HG02763 (cell line): ENCODE measurements at regions not wholly inside any gene's neighbourhood (a gene's known extent, or its start where the extent isn't known, plus 50 kb on each side); places are given as distances from the start of the nearest gene placed in this dataset.

ENCODE experiments used
- ATAC-seq: cut with Tn5 transposase; IDR thresholded peaks from one replicate; pipeline ENCODE4 v1.9.1; 2021; ENCODE audit warnings: mild to moderate bottlenecking, moderate library complexity; ENCODE audit not compliant: unreplicated experiment

GRCh38 chr5:13480834-13481233 lies 463.7 kb downstream of the DNAH5 start:
- ATAC-seq = no peak

DNA sequence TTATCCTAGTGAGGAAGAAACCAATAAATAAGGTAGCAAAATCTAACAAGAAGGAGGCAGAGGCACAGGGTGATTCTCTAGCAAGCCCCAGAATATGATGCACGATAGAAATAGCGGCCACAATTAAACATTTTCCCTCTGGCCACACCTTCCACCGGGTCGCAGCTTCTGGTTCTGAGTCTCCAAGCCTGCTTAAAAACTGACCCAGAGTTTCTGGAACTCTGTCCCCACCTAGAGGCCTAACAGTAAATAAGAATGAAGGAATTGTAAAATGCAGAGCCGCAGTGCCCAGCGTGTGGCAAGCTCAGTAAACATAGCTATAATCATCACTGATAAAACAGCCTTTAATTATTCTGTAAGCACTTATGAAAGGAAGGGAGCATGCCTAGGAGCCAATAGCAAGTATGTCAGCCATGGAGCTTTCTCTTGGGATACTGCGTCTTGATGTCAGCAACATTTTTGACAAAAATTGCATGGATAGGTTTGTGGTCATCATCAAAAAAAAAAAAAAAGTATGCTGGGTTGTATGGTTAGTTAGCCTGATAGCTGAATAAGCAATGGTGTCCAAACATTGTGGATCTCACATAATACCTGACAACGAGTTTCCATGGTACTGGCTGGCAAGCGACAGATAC lies 465.5 kb downstream of the DNAH5 start:
- no peak for ATAC-seq

- ATAC-seq = no peak
Measured at GRCh38 chr5:13477118-13477737, 467.3 kb downstream of the DNAH5 start.

DNA sequence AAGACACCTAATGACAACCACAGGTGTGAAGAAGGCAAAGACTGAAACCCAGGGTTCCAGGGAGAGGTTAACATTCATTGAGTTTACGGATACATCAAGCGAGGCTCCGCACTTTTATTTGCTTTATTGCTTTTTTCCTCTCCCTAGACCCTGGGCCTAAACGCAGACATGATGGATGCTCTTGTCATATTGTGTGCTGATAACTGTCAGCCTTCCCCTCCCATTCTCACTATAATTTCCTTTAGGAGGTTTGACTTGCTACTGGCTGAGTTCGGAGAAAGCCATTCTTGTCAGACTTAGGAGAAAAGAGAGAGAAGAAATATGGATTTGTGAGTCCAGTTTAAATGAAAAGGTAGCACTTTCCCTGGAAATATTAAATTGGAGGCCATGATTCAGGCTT lies 471.6 kb downstream of the DNAH5 start:
- ATAC-seq = no peak

DNA sequence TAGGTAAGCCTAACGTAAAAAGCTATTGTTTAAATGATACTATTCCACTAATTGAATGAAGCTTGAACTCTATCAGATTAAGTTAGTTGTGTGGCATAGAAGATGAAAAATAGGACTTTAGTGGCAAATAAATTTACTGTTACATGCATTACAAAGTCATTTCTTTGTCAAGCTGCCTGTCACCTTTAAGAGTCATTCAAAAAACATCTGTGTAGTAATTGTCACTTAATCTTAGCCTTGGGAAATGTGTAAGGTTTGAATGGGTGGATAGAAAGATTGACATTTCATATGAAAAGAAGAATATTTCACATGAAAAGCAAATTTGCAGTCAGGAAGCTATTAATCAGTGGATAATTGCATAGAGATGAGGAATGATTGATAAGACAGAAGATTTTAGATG lies 473.5 kb downstream of the DNAH5 start:
- ATAC-seq = no peak

DNA sequence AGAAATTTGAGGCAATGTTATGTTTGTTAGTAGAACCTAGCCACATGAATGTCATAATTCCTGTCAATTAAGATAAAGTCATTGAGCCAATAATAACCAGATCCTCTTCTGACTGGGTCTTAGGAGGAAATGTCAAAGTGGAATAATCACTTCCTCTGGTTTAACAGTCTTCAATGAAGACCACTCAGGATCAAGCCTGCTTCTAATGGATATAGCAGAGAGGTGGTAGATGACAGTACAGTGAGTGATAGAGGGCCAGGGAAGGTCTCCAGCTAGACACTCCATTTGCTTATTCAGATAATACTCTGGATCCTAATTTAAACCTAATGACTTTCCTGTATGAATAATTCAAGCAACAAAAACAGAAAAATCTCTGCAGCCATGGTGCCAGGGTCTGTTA lies 474.2 kb downstream of the DNAH5 start:
- ATAC-seq = no peak

GRCh38 chr5:13464532-13465193 lies 479.8 kb downstream of the DNAH5 start:
- ATAC-seq = no peak

GRCh38 chr5:13460587-13460986 lies 483.9 kb downstream of the DNAH5 start:
- no peak for ATAC-seq

GRCh38 chr5:13454050-13454449 lies 490.4 kb downstream of the DNAH5 start:
- ATAC-seq = no peak

- no peak for ATAC-seq
Measured at GRCh38 chr5:13448843-13449242, 495.6 kb downstream of the DNAH5 start.

DNA sequence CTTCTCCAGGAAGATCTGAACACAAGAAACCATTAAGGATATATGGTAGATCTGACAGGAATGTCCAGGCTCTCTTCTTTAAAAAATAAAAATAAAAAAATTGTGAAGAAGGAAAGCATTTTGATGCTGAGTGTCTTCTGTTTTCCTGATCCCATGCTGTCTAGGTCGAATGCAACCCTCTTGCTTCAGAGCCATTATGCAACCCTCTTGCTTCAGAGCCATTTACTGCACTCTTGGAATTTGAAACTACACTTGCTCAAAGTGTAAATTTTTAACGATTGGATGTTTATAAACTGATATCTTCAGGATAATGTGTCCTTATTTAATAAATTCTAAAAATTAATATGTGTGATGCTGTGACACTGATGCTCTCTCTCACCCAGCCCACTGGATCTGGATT lies 505.1 kb downstream of the DNAH5 start:
- ATAC-seq = no peak

DNA sequence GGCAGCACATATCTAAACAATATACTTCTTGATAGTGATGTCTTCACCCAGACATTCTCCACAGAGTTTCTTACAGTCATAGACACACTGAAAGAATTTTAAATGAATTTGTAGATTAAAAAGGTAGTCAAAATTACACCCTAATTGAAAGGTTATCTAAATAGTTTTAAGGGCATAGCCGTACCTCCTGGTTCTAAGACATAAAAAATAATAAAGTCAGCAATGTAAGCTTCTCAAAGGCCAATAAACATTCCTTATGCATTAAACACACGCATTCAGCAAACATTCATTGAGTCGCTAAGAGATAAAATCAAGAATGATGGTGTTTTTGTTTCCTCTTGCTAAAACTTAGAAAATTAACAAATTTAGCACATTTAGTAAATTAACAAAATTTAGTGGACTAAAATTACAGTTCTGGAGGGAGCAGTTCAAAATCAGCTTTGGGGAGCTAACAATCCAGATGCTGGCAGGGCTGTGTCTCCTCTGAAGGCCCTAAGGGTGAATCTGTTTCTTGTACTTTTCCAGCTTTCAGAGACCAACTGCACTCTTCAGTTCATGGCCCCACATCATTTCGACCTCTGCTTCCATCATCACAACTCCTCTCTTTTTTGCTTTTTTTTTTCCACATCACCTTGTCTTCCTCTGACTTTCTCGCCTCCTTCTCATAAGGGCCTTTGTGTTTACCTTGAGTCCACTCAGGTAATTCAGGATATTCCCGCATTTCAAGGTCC lies 516.5 kb downstream of the DNAH5 start:
- ATAC-seq = no peak

GRCh38 chr5:13412040-13412595 lies 532.4 kb downstream of the DNAH5 start:
- ATAC-seq = no peak

GRCh38 chr5:13408616-13409015 lies 535.9 kb downstream of the DNAH5 start:
- ATAC-seq = no peak

GRCh38 chr5:13403351-13403750 lies 541.1 kb downstream of the DNAH5 start:
- ATAC-seq = no peak

DNA sequence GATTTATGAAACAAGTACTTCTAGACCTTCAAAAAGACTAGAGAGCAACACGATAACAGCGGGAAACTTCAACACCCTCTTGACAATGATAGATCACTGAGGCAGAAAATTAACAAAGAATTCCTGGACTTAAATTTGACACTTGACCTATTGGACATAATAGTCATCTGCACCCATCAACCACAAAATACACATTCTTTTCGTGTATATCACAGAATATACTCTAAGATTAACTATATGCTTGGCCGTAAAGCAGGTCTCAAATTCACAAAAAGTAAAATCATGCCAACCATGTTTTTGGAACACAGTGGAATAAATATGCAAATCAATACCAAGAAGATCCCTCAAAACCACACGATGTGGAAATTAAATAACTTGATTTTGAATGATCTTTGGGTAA lies 559.4 kb downstream of the DNAH5 start:
- no peak for ATAC-seq

DNA sequence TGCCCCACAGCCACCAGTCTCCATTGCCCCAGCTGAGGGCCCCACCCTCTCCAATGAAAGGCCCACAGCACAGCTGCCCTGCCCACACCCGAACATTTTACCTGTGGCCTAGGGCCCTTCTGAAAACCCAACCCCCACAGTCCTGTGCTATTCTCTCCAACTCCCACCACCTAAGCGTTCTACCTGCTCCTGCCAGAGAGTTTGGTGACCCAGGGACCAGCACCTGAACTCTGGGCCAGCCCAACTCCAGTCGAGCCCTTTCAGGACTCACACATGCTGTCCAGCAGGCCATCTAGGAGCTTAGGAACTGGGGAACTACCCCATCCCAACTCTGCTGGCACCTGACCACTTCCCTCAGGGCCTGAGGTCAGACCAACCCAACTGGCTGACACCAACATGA lies 562.3 kb downstream of the DNAH5 start:
- no peak for ATAC-seq

DNA sequence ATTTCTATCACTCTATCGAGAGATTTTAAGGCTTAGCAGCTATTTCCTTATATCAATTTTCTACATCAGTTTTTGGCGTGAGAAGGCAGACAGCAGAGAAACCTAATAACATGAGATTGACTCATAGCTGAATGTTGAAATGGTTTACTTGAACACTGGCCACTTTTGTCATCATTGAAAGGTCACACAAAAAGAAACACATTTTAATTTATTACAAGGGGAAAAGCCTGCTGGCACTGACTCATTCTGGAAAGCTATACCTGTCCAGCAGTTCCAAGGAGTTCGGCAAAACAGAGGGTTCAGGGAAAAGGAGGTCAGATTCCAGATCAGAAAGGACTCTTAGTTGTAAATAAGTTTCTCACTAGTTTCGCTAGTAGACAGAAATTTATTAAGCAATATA lies 566.4 kb downstream of the DNAH5 start:
- ATAC-seq = no peak

DNA sequence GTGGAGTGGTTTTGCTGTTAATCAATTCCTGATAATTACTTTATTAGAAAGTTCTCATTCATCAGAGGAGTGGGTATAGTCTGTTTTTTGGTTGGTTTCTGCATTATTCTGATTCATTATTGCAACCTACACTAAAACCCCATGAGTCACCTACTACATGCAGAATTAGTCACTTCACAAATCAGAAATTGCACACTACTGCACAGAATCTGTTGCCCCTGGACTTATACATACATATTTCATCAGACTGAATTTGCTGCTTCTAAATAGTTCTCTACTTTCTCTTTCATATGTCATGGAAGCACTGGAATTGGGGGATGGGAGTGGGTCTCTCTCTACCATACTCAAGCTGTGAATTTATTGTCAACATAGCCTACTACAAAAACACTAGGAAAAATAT lies 585.1 kb downstream of the DNAH5 start:
- no peak for ATAC-seq

GRCh38 chr5:13358342-13358741 lies 586.1 kb downstream of the DNAH5 start:
- no peak for ATAC-seq

- no peak for ATAC-seq
Measured at GRCh38 chr5:13357929-13358328, 586.6 kb downstream of the DNAH5 start.

GRCh38 chr5:13356226-13356625 lies 588.3 kb downstream of the DNAH5 start:
- ATAC-seq = no peak
